ENCODE measurements at regions not wholly inside any gene's neighbourhood (a gene's known extent, or its start where the extent isn't known, plus 50 kb on each side); places are given as distances from the start of the nearest gene placed in this dataset.
"Not testable (repeated sequence)": the region's sequence is repeated elsewhere in the genome, so short reads cannot be mapped to it uniquely, and the experiment has no call there.

- no peak for DNase-seq (ENCODE audit: low read depth)
Observed at GRCh38 chr5:15334551-15335266, 165.3 kb upstream of the FBXL7 start.

GRCh38 chr5:15333091-15333490 is 166.9 kb upstream of the FBXL7 start:
- no peak for DNase-seq (ENCODE audit: low read depth)

GRCh38 chr5:15326932-15327331 is 173.0 kb upstream of the FBXL7 start:
- no peak for DNase-seq (ENCODE audit: low read depth)

GRCh38 chr5:15326471-15326870 is 173.5 kb upstream of the FBXL7 start:
- DNase-seq (ENCODE audit: low read depth), result no peak

GRCh38 chr5:15322421-15322820 is 177.6 kb upstream of the FBXL7 start:
- DNase-seq (ENCODE audit: low read depth), result no peak

- DNase-seq (ENCODE audit: low read depth), result no peak
Observed at GRCh38 chr5:15321776-15322175, 178.2 kb upstream of the FBXL7 start.

DNA sequence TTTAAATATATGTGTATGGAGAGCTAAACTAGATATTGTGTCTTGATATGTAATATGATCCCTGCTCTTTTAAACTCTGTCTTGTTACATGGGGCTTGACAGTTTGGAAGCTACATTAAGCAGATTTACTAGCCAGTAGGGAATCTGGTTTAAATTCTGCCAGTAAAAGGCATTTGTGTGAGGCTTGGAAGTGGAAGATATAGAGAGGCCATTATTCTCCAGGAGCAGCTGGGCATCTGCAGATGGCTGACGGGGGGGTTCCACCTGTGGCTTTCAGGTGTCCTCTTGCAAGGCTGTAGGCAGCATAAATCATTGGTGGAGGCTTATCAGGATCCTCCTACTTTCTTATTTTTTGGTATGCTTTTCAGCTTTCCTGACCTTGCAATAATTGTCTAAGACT is 179.1 kb upstream of the FBXL7 start:
- no peak for DNase-seq (ENCODE audit: low read depth)

- DNase-seq (ENCODE audit: low read depth), result no peak
Observed at GRCh38 chr5:15304914-15305834, 194.8 kb upstream of the FBXL7 start.

- no peak for DNase-seq (ENCODE audit: low read depth)
Observed at GRCh38 chr5:15304066-15304731, 195.8 kb upstream of the FBXL7 start.

GRCh38 chr5:15300141-15300540 is 199.8 kb upstream of the FBXL7 start:
- no peak for DNase-seq (ENCODE audit: low read depth)

DNA sequence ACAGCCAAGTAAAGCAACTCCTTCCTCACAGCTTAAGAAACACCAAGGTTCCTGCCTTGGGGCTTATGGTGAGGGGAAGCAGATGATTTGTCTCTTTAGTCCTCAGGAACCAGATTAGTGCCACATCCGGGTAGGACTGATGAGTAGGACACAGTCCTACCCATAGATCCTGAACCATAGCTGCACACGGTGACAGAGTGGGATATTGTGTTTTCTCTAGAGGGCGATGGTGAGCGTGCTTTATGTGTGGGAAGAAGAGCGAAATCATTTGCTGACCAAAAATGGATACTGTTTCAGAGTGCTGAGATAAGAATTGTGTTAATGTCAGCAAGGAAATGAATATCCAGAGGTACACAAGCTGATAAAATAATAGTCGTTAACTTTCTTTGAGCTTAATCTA is 209.0 kb upstream of the FBXL7 start:
- DNase-seq (ENCODE audit: low read depth), result no peak

DNA sequence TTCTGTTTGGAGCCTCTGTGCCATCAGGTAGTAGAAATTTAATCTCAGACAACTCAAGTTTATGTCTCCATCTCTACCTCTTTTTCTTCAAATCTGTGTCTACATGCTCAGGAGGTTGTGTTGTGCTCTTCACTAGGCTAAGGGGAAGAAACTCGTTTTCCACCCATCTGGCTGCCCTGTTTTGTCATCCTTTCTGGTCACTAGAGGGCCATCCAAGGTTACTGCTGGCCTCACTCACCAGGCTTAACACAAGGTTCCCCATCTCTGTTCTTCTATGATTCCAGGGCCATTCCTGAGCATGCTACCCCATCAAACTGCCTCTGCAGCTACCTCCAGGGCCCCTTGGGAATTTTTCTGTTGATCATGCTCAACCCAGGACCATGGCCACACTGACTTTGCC is 213.3 kb upstream of the FBXL7 start:
- no peak for DNase-seq (ENCODE audit: low read depth)

- no peak for DNase-seq (ENCODE audit: low read depth)
Observed at GRCh38 chr5:15285901-15286583, 213.9 kb upstream of the FBXL7 start.

DNA sequence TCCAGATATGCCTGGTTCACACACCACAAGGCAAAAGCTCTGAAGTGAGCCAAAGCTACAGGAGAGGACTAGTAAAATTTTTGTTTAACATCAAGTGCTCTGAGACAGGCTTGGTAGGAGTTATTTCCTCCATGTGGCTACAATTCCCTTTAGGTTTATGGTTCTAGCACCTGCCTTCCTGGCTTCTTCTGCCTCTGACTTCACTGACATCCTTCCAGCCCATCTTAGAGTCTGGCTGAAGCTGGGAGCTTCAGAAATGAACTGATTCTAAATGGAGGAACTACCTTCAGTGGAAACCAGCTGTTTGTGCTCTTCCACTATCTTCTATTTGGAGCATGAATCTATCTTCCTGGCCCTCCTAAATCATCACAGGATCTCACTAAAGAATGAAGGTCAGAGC is 215.3 kb upstream of the FBXL7 start:
- no peak for DNase-seq (ENCODE audit: low read depth)

GRCh38 chr5:15283076-15283475 is 216.9 kb upstream of the FBXL7 start:
- DNase-seq (ENCODE audit: low read depth), result no peak

DNA sequence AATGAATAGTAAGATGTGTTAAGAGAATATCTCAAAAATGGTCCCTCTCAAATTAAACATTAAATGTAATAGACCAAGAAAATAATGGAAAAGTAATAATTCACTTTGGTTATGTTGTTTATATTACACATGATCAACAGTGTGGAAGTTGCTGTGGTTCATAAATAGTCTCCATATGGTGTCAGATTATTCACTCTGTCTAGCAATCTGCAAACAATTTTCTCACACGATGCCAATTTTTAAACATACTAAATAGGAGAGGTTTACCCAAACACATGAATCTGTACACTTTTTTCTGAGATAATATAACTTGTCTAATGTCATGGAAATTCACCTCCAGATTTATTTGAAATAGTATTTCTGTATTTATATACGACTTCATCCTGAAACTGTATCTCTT is 217.4 kb upstream of the FBXL7 start:
- no peak for DNase-seq (ENCODE audit: low read depth)

DNA sequence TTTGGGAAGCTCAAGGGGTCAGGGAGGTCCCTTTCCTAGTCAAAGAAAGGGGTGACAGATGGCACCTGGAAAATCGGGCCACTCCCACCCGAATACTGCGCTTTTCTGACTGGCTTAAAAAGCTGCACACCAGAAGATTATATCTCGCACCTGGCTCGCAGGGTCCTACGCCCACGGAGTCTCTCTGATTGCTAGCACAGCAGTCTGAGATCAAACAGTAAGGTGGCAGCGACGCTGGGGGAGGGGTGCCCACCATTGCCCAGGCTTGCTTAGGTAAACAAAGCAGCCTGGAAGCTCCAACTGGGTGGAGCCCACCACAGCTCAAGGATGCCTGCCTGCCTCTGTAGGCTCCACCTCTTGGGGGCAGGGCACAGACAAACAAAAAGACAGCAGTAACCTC is 228.4 kb upstream of the FBXL7 start:
- not testable (repeated sequence) for DNase-seq (ENCODE audit: low read depth)

DNA sequence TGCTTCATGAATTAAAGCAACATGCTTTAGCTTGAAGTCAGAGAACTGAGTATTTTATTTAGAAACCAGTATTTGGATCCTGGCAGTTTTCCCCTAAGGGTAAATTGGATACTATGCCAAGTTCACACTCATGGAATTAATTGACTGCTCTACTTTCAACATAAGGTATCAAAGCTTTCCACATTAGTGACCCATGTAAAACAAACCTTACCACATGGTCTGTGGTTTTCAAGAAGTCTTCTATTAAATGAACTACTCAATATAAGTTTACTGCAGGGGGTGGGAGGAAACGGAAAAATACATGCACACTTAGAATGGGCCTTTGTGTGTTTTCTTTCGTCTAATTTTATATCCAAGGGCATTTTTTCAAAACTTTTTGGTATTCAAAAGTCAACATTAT is 232.0 kb upstream of the FBXL7 start:
- no peak for DNase-seq (ENCODE audit: low read depth)

GRCh38 chr5:15266841-15267240 is 233.1 kb upstream of the FBXL7 start:
- DNase-seq (ENCODE audit: low read depth), result no peak

- no peak for DNase-seq (ENCODE audit: low read depth)
Observed at GRCh38 chr5:15266229-15266628, 233.8 kb upstream of the FBXL7 start.

DNA sequence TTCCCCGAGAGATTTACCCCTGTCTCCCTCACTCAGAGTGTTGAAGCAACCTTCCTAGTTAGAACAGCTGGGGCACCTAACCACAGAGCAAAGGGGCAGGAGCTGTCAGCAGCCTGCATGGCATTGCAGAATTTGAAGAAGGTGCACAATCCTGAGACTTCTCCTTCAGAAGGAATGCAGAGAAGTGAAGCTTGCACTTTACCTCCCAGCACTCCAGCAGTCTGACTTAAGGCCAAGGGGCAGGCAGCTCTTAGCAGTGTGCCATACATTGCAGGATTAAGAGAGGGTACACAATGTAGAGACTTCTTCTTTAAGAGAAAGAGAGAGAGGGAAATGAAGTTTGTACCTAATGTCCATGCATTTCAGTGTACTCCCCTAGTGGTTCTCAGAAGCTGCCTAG is 236.0 kb upstream of the FBXL7 start:
- DNase-seq (ENCODE audit: low read depth), result no peak

DNA sequence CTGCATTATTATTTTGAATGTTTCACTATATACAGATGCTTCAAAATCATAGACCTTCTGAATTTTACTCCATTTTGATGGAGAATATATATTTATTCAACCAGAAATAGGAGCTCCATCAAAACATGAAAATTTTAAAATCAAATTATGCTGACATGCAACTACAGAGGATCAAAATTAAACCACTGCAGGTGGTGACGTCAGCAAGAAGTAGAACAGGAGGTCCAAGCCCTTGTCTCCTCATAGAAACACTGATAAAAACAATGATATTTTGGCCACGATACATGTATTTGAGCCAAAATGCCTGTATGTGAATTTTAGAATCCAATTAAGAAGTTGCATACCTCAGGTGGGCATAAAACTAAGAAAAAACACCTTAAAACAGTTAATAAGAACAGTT is 236.6 kb upstream of the FBXL7 start:
- no peak for DNase-seq (ENCODE audit: low read depth)

Data from non-pigmented ciliary epithelial cell (primary cell).